ENCODE measurements at regions not wholly inside any gene's neighbourhood (a gene's known extent, or its start where the extent isn't known, plus 50 kb on each side); places are given as distances from the start of the nearest gene placed in this dataset.

GRCh38 chrX:5802391-5802790, 426.3 kb downstream of the NLGN4X start:
- no peak for TF ChIP-seq ZNF565 (CRISPR knock-in tag; conservative IDR thresholded peaks at IDR 0.05; ENCODE audit: low read depth)
- no peak for TF ChIP-seq CSDC2 (CRISPR knock-in tag; IDR thresholded peaks at IDR 0.05)
- no peak for ATAC-seq

GRCh38 chrX:5791721-5792120, 436.9 kb downstream of the NLGN4X start:
- TF ChIP-seq ZC3H10 (CRISPR knock-in tag; IDR thresholded peaks at IDR 0.05) (no peak), ESRRG (CRISPR knock-in tag; IDR thresholded peaks at IDR 0.05) (no peak), ZFP3 (CRISPR knock-in tag; IDR thresholded peaks at IDR 0.05) (no peak), ISL1 (CRISPR knock-in tag; IDR thresholded peaks at IDR 0.05) (no peak), CREB5 (CRISPR knock-in tag; IDR thresholded peaks at IDR 0.05; ENCODE audit: low read depth) (no peak), RARB (CRISPR knock-in tag; IDR thresholded peaks at IDR 0.05) (no peak), BACH2 (CRISPR knock-in tag; IDR thresholded peaks at IDR 0.05; ENCODE audit: borderline replicate concordance) (no peak), ZNF565 (CRISPR knock-in tag; conservative IDR thresholded peaks at IDR 0.05; ENCODE audit: low read depth) (no peak), GLIS3 (CRISPR knock-in tag; IDR thresholded peaks at IDR 0.05) (no peak), PPARA (CRISPR knock-in tag; IDR thresholded peaks at IDR 0.05; ENCODE audit: borderline replicate concordance) (no peak), TCF4 (CRISPR knock-in tag; IDR thresholded peaks at IDR 0.05; ENCODE audit: borderline replicate concordance) (no peak), ARNTL (CRISPR knock-in tag; IDR thresholded peaks at IDR 0.05; ENCODE audit: borderline replicate concordance, low read depth) (no peak), ZNF70 (CRISPR knock-in tag; IDR thresholded peaks at IDR 0.05) (no peak), CSDC2 (CRISPR knock-in tag; IDR thresholded peaks at IDR 0.05) (no peak), PATZ1 (CRISPR knock-in tag; IDR thresholded peaks at IDR 0.05; ENCODE audit: borderline replicate concordance) (no peak)
- no peak for ATAC-seq

GRCh38 chrX:5788910-5789309, 439.8 kb downstream of the NLGN4X start:
- TF ChIP-seq TCF4 (CRISPR knock-in tag; IDR thresholded peaks at IDR 0.05; ENCODE audit: borderline replicate concordance) = no peak
- TF ChIP-seq CSDC2 (CRISPR knock-in tag; IDR thresholded peaks at IDR 0.05) = no peak
- TF ChIP-seq ZNF565 (CRISPR knock-in tag; conservative IDR thresholded peaks at IDR 0.05; ENCODE audit: low read depth) = no peak
- no peak for TF ChIP-seq TSHZ2 (CRISPR knock-in tag; IDR thresholded peaks at IDR 0.05)
- ATAC-seq = no peak

- ATAC-seq = no peak
- no peak for TF ChIP-seq SNAI2 (CRISPR knock-in tag; IDR thresholded peaks at IDR 0.05)
- no peak for TF ChIP-seq CSDC2 (CRISPR knock-in tag; IDR thresholded peaks at IDR 0.05)
- no peak for TF ChIP-seq ZFP3 (CRISPR knock-in tag; IDR thresholded peaks at IDR 0.05)
- no peak for TF ChIP-seq TCF4 (CRISPR knock-in tag; IDR thresholded peaks at IDR 0.05; ENCODE audit: borderline replicate concordance)
- TF ChIP-seq RARB (CRISPR knock-in tag; IDR thresholded peaks at IDR 0.05) = no peak
- no peak for TF ChIP-seq ZNF8 (CRISPR knock-in tag; IDR thresholded peaks at IDR 0.05)
- TF ChIP-seq PPARA (CRISPR knock-in tag; IDR thresholded peaks at IDR 0.05; ENCODE audit: borderline replicate concordance) = no peak
These were observed 447.8 kb downstream of the NLGN4X start for GRCh38 chrX:5780821-5781220.

- no peak for TF ChIP-seq CSRNP3 (CRISPR knock-in tag; IDR thresholded peaks at IDR 0.05)
- TF ChIP-seq ZNF70 (CRISPR knock-in tag; IDR thresholded peaks at IDR 0.05) = no peak
- no peak for TF ChIP-seq RARB (CRISPR knock-in tag; IDR thresholded peaks at IDR 0.05)
- TF ChIP-seq ISL1 (CRISPR knock-in tag; IDR thresholded peaks at IDR 0.05) = no peak
- ATAC-seq = no peak
These were observed 452.7 kb downstream of the NLGN4X start for GRCh38 chrX:5775846-5776430.
